PFSK-1 (cell line): ENCODE measurements at regions not wholly inside any gene's neighbourhood (a gene's known extent, or its start where the extent isn't known, plus 50 kb on each side); places are given as distances from the start of the nearest gene placed in this dataset.

Source experiments
- POLR2AphosphoS5 ChIP-seq: IDR thresholded peaks from 2 replicates; pipeline ENCODE4 v1.6.1; 2012; ENCODE audit warnings: low read depth, mild to moderate bottlenecking, control low read depth, low read length, moderate library complexity
- TF ChIP-seq, protein P1 (sequence below), 2 experiments: IDR thresholded peaks; 2 replicates each; pipeline versions ENCODE4 v1.6.1 to v1.8.0; 2011 to 2012; ENCODE audit warnings: low read depth in 2 of 2, low read length in 2 of 2, control low read depth in 1 of 2, inconsistent platforms in 1 of 2, mild to moderate bottlenecking in 1 of 2, moderate library complexity in 1 of 2; ENCODE audit not compliant: insufficient read depth in 1 of 2

DNA sequence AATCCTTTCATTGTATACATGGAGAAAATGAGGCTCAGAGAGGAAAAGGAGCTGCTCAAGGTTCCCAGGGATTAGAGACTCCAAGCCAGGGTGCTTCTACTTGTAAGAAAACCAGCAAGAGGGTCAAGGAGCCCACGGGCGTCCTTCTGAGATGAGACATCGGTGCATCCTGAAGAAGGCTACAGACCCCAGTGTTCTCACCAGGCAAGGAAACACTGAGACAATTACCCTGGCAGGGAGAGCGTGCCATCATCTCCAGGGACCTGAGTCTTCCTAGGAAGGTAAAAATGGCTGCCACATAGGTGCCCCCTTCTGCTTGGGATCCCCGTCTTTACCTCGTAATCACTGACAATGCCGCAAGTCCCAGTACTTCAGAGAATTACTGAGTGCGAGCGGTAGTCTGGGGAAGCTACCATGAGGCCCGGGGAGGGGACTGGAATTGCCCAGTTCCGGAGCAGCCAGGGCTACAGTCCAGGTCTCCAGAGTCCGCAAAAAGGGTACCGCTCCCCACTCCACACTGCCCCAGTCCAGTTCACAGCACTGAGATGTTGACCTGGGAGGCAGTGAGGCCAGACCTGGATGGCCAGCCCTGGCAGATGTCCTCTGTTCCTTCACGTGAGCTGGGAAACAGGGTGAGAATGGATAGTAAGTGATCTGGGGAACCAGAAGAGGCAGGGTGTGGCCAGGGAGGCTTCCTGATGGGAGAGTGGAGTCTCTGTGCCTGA, 164.7 kb upstream of the SMAD3 start:
- TF ChIP-seq POLR2AphosphoS5 = no peak
- TF ChIP-seq, protein P1, sequence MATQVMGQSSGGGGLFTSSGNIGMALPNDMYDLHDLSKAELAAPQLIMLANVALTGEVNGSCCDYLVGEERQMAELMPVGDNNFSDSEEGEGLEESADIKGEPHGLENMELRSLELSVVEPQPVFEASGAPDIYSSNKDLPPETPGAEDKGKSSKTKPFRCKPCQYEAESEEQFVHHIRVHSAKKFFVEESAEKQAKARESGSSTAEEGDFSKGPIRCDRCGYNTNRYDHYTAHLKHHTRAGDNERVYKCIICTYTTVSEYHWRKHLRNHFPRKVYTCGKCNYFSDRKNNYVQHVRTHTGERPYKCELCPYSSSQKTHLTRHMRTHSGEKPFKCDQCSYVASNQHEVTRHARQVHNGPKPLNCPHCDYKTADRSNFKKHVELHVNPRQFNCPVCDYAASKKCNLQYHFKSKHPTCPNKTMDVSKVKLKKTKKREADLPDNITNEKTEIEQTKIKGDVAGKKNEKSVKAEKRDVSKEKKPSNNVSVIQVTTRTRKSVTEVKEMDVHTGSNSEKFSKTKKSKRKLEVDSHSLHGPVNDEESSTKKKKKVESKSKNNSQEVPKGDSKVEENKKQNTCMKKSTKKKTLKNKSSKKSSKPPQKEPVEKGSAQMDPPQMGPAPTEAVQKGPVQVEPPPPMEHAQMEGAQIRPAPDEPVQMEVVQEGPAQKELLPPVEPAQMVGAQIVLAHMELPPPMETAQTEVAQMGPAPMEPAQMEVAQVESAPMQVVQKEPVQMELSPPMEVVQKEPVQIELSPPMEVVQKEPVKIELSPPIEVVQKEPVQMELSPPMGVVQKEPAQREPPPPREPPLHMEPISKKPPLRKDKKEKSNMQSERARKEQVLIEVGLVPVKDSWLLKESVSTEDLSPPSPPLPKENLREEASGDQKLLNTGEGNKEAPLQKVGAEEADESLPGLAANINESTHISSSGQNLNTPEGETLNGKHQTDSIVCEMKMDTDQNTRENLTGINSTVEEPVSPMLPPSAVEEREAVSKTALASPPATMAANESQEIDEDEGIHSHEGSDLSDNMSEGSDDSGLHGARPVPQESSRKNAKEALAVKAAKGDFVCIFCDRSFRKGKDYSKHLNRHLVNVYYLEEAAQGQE (IDR thresholded peaks at IDR 0.05; ENCODE audit: insufficient read depth in 1 of 2, low read depth in 2 of 2, low read length in 2 of 2) = no peak
